ENCODE measurements at regions not wholly inside any gene's neighbourhood (a gene's known extent, or its start where the extent isn't known, plus 50 kb on each side); places are given as distances from the start of the nearest gene placed in this dataset.
"Not testable (repeated sequence)": the region's sequence is repeated elsewhere in the genome, so short reads cannot be mapped to it uniquely, and the experiment has no call there.

DNA sequence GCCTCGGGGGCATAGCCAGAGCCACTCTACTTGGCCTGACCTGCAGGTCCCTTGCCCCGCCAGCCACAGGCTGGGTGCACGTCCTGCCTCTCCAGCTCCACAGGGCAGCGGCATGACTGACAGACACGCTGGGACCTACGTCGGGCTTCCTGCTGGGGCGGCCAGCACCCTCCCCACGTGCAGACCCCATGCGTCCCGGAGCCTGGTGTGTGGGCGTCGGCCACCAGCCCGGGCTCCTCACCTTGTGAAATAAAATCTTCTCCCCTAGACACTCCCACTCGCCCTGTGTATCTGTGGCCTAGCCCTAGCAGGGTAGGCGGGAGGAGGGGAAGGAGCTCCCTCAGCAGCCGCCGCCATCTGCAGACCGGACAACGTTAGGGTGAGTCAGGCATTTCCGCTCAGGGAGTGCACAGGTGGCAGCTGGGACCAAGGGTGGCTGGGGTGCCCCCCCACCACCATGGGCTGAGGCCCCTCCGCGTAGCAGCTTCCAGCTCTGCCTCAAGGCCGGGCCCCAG is 119.5 kb downstream of the IGLL1 start:
- peak; percentile 69 for DNase-seq (ENCODE audit: low spot score)

DNA sequence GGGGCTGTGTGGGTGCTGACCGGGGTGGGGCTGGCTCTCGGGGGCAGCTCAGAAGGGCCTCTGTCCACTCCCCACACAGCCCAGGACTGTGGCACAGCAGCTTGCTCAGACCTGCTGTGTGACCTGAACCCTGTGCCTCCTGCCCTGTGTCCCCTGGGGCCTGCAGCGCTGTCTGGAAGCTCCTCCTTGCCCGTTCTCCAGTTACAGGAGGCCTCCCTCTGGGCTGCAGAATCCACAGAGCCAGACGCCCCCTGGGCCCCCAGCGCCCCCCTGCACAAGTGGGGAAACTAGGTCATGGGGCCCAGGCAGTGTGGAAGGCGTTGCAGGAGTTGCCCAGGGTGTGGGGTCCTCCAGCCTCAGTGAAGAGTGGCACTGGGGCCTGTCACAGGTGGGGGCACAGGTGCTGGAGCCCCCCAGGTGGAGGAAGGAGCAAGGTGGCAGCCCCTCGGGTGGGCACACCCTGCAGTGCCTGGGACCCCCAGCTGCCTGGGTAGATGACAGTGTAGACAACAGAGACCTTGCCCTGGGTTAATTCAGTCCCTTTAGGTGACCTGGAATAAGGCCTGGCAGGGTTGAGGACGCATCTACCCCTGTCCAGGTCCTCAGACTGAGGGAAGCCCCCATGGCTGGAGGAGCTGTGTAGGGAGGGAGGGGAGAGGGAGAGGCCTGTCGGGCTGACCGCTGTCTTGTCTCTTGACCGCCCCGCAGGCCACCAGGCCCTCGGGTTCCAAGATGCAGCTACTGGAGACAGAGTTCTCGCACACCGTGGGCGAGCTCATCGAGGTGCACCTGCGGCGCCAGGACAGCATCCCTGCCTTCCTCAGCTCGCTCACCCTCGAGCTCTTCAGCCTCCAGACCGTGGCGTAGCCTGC is 120.2 kb downstream of the IGLL1 start:
- peak; percentile 77 for DNase-seq (ENCODE audit: low spot score)

DNA sequence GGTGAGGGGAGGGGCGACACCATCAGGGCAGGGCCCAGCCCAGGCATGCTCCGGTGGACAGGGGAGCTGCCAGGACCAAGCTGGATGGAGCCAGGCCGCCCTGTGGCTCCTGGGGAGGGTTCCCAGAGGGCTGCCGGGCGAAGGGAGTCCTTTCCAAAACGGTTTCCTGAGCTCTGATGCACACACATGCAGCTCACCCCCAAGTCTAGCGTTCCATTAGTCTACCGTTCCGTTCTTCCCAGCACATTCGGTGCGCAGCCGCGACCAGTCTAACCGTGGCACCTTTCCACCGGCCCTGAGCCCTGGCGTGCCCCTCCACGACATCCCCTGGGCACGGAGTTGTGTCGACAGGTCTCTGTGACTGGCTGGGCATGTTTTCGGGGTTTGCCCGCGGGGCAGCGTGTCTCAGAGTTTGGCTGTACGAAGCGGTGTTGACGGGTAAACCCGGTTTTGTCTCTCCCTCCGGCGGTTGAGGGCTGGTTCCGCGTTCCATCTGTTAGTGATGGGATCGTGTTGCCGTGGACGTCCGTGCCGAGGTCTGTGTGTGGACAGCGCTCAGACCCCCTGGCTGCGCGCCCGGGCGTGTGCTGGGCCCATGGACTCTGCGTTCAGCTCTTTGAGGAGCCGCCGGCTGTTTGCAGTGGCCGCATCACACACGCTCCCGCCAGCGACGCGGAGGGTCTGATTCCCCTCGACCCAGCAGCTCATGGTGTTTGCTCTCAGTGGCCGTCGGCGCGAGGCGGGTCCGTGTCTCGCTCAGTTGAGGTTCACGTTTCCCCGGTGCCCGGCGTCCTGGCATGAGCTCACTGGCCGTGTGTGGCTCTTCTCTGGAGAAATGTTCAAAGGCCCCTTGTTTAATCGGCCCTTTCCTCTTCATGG is 121.2 kb downstream of the IGLL1 start:
- no peak for DNase-seq (ENCODE audit: low spot score)

DNA sequence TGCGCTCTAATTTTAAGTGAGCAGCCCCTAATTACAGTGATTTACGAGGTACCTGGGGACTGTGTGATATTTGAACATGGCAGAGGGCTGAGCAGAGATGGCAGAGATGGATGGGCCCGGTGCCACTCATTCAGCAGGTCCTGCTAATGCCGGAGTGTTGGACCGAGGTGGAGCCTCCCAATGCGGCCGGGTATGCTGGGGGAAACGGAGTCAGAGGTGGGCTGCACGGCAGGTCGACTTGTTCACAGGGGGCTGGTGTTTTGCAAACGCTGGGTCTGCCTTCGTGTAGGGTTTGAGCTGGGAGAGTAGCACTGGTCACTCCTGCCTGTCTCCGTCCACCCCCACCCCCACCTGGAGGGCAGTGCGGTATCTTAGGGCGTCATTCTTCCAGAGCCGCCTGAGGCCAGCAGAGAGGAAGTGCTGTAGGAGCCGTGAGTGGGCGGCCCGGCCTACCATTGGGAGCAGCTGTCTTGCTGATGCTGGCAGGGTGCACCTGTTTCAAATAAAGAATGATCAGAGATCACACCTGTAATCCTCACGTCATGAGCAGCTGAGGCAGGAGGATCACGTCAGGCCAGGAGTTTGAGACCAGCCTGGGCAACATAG is 122.6 kb downstream of the IGLL1 start:
- no peak for DNase-seq (ENCODE audit: low spot score)

DNA sequence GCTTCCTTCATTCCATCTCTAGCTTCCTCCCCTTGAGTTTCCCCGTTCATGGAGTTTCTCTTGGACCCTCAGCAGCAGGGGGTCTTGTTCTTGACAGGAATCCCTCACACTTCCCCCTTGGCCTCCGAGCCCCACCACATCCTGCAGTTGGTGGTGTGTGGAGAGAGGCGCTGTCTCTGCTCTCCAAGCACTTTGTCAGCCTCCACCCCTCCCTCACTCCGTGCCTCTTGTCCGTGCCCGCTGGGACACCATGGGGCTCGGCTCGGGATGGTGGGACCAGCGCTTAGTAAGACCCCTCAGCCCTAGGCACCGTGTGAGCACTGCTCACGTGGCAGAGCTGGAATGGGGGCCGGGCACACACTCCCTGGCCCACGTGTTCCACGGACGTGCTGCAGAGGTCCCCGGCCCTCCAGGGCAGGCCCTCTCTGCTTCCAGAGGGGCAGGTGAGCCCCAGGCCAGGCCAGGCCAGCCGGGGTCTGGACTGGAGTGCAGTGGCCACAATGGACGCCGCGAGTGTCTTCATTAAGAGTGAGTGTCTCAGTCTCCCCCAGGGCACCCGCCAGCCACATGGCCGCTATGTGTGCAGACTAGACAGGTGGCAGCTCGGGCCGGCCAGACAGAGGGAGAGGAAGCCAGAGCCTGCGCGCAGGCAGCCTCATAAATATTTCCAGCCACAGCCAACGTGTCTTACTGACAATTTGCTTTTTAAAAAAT is 123.3 kb downstream of the IGLL1 start:
- DNase-seq (ENCODE audit: low spot score): peak; percentile 45

DNA sequence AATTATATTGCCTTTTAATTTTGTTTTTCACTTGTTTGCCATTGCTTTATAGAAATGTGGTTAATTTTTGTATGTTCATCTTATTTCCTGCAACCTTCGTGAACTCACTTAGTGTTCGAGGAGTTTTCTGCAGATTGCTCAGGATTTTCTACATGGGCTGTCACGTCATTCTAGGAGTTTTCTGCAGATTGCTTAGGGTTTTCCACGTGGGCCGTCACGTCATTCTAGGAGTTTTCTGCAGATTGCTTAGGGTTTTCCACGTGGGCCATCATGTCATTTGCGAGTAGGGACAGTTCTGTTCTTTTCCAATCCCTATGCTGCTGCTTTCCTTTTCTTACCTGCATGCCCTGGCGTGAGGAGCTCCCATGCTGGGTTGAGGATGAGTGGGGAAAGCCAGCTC is 125.7 kb downstream of the IGLL1 start:
- DNase-seq (ENCODE audit: low spot score): not testable (repeated sequence)

DNA sequence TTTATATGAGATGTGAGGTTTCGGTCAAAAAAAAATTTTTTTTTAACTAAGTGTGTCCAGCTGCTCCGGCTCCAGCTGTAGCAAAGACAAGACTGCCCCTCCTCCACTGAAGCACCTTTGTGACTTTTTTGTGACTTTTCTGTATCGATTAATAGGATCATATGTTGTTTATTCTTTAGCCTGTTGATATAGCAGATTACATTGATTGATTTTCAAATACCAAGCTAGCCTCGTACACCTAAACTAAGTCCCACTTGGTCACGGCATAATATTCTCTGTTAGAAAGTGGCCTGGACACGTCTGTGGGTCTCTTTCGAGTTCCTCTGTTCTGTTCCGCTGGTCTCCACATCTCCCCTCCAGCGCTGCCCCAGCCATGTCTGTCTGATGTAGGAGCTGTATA is 126.8 kb downstream of the IGLL1 start:
- DNase-seq (ENCODE audit: low spot score): no peak

DNA sequence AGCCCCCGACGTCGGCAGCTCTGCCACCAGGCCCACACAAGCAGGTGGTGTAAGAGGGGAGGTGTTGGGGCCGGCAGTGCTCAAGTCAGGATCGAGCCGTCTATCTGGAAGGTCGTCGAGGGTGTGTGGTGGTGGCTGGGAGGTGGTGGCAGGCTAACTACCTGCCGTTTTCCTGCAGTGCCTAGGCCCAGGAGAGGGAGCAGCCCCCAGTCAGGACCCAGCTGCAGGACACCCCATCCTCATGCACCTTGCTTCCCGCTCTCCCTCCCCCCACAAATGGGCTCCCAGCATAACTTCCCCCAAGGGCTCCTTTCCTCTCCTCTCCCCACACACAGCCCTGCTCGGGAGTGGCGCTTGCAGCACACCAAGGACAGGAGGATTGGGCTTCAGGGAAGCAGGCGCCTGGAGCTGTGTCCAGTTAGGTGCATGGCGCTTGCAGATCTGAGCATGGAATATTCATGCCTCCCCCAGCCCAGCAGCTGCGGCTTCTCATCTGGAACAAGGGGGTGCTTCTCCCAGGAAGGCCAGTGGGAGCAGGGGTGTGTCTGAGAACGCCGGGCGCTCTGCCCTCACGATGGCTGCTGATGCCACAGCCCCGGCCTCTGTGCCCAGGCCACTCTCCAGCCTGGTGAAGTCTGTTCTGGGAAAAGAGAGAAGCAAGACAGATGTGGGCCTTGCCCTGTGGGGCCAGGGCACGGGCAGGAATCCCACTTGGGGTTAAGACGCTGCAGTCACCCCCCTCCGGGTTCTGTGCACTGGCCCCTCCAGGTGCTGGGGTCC is 127.7 kb downstream of the IGLL1 start:
- no peak for DNase-seq (ENCODE audit: low spot score)

DNA sequence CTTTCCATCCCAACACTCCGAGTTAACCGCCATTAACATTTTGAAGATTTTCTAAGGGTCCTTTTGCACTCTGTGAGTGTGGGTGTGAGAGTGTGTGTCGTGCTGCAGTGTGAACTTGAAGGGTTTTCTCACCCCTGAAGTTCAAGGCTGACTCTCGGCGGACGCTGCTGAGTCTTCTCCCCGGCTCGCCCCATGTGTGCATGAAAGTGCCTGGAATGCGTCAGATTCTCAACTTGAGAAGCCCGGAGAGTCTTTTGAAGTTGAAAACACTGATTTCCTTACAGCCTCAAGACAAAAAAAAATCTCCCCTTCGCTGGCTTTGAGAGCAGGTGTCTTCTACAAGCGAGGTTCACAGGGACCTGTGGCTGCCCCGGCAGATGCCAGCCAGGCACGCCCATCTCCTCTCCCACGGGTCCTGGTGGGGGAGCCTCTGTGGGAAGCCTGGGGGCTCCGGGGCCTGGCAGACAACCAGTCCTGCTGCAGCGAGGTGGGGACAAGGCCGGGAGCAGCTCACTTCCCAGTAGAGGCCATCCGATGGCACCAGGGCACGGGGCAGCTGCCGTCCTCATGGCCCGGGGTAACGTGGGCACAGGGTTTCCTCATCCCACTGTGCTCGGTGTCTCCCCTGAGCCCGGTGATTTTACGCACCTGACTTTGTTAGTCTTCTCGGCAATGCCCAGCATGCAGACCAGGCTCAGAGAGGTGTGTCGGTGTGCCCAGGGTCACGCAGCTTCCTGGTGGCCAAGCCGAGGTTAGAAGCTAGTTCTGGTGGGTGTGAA is 128.4 kb downstream of the IGLL1 start:
- not testable (repeated sequence) for DNase-seq (ENCODE audit: low spot score)

DNA sequence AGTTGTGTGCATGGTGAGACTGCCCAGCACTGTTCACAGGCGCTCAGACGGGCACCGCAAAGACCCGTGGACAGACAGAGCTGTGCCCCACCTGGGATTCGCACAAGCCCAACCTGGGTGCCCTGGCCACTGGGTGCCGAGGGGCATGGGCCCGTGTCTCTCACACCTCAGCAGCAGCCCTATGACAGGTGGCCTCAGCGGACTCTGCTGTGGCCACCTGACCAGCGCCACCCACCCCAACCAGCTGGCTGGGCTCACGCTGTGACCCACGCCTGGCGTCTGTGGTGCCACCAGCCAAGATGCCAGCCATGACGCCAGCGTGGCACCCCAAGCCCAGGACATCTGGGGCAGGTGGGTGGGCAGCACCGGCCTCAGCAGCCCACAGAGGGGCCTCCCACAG is 129.3 kb downstream of the IGLL1 start:
- DNase-seq (ENCODE audit: low spot score): not testable (repeated sequence)

DNA sequence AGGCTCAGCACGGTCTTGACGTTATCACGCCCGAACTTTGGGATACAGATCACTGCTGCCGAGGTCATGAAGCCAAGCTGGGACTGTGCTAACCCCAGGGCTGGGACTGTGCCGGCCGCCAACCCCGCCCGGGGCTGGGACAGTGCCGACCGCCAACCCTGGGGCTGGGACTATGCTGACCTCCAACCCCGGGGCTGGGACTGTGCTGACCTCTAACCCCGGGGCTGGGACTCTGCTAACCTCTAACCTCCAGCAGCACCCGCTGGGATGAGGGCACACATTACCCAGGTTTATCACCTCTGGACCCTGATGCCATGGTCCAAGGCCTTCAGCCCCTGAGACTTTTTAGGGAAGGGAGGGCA is 129.7 kb downstream of the IGLL1 start:
- DNase-seq (ENCODE audit: low spot score): no peak

DNA sequence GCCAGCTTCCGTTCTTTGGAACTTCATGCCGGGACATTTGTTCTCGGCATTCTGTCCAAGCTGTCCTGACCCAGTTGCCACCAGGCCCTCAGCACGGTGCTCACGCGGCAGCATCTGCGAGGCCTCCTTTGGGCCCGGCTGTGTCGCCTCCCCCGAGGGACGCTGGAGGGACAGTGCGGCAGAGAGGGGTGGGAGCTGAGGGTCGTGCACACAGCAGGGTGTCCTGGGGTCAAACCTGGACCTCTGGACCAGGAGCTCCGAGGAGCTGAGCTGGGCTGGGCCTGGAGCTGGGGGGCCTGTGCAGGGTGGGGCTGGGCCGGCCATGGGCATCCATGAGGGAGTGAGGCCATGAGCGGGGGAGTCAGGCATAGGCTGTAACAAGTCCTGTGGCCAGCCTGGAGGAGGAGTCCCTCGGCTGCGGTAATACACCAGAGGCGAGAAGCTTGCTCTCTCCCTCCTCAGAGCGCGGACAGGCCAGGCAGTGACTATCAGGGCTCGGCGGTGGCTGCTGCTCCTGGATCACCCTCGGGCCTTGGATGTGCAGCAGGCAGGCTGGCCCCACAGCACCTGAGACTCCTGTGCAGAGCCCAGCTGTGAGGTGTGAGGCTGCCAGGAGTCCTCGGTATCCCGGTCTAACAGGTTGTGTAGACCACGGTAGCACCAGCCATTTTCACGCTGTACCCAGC is 130.2 kb downstream of the IGLL1 start:
- not testable (repeated sequence) for DNase-seq (ENCODE audit: low spot score)

DNA sequence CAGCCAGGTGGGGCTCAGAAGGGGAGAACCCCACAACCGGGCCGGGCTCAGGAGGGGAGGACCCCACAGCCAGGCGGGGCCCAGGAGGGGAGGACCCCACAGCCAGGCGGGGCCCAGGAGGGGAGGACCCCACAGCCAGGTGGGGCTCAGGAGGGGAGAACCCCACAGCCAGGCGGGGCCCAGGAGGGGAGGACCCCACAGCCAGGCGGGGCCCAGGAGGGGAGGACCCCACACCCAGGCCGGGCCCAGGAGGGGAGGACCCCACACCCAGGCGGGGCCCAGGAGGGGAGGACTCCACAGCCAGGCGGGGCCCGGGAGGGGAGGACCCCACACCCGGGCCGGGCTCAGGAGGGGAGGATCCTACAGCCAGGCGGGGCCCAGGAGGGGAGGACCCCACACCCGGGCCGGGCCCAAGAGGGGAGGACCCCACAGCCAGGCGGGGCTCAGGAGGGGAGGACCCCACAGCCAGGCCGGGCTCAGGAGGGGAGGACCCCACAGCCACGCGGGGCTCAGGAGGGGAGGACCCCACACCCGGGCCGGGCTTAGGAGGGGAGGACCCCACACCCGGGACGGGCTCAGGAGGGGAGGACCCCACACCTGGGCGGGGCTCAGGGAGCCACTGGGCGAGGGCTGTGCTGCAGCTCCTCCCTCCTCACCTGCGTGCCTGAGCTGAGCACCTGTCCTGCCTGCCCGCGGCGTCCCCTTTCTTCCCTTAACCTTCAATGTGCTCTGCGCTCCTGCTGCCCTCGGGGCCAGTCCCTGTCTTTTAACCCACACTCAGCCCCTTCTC is 131.4 kb downstream of the IGLL1 start:
- not testable (repeated sequence) for DNase-seq (ENCODE audit: low spot score)

DNA sequence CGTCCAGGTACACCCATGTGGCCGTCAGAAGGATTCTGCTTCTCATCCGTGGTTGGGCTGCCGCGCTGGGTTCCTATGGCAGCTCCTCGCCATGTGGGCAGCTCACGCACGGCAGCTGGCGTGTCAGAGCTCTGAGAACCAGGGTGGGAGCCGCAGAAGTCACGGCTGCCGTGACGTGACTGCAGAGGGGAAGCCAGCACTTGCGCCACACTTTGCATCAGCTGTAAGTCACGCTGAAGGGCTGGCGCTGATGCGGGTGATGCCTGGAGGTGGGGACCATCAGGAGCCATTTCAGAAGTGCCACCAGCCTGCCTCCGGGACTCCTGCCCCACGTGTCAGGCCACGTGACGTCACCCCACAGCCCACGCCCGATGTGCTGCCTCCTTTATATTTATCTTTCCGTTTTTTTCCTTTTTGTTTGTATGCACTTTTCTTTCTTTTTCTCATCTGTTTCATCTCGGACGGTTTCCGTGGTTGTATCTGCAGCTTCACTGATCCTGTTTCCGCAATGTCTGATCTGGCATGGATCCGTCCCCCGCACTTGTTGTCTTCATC is 133.2 kb downstream of the IGLL1 start:
- no peak for DNase-seq (ENCODE audit: low spot score)

DNA sequence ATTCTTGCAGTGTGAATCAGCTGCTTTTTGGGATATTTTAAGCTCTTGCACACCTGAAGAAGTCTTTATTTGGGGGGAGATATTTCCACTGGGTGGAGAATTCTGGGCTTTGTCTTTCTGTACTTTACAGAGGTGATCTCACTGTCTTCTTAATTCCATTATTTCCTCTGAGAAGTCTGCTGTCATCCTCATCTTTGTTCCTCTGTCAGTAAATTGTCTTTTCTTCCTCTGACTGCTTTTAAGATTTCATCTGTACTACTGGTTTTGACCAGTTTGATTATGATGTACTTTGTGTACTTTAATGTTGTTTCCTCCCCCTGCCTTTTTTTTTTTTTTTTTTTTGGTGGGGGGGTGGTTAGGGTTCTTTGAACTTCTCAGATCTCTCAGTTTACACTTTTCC is 133.9 kb downstream of the IGLL1 start:
- DNase-seq (ENCODE audit: low spot score): not testable (repeated sequence)

DNA sequence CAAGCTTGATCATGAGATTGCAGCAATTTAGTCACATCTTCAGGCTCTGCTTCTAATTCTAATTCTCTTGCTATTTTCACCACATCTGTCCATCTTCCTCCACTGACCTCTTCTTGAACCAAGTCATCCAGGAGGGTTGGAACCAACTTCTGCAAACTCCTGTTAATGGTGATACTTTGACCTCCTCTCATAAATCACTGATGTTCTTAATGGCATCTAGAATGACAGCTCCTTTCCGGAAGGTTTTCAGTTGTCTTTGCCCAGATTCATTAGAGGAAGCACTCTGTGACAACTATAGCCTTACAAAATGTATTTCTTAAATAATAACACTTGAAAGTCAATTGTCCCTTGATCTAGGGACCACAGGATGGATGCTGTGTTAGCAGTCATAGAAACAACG is 136.2 kb downstream of the IGLL1 start:
- not testable (repeated sequence) for DNase-seq (ENCODE audit: low spot score)

DNA sequence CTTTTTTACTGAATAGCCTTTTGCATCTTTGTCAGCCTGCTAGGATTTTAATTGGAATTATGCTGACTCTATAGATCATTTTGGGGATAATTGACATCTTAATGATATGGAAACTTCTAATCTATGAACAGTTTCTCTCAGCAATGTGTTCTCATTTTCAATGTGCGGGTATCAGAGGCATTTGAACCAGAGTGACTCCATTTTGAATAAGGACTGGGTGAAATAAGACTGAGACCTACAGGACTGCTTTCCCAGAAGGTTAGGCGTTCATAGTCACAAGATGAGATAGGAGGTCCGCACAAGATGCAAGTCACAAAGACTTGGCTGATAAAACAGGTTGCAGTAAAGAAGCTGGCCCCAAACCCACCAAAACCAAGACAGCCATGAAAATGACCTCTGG is 140.5 kb downstream of the IGLL1 start:
- not testable (repeated sequence) for DNase-seq (ENCODE audit: low spot score)

DNA sequence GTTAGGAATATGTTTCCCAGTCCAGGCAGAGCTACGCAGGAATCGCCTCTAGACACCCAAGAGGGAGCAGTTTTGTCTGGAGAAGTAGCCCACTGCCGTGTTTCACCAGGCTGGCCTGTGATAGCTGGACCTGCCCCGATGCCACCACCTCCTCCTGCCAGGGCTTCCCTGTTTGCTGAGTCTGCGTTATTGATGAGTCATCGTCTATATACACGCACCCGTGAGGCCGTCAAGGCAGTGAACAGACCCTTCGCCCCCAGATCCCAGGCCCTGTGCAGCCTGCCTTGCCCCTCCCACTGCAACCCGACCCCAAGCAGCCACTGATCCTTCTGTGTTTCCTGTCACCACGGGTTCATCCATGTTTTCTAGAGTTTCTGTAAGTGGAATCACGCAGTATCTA is 141.9 kb downstream of the IGLL1 start:
- no peak for DNase-seq (ENCODE audit: low spot score)

Data from SK-N-DZ (cell line).